GM10266 (cell line): ENCODE measurements at regions not wholly inside any gene's neighbourhood (a gene's known extent, or its start where the extent isn't known, plus 50 kb on each side); places are given as distances from the start of the nearest gene placed in this dataset.

Source experiments
- DNase-seq: peaks from one replicate; pipeline ENCODE4 v3.0.0; 2012; ENCODE audit errors: extremely low spot score
- CTCF ChIP-seq: IDR thresholded peaks from 2 replicates; pipeline ENCODE4 v1.5.1; 2012; ENCODE audit warnings: mild to moderate bottlenecking, low read depth; ENCODE audit not compliant: control insufficient read depth, insufficient read depth; ENCODE audit errors: missing control alignments

GRCh38 chr6:139858429-139858828, 484.0 kb upstream of the CITED2 start:
- TF ChIP-seq CTCF, result no peak
- no peak for DNase-seq

GRCh38 chr6:139857143-139857542, 482.7 kb upstream of the CITED2 start:
- TF ChIP-seq CTCF, result no peak
- DNase-seq, result no peak

GRCh38 chr6:139856562-139856961, 482.1 kb upstream of the CITED2 start:
- TF ChIP-seq CTCF, result no peak
- DNase-seq, result no peak

GRCh38 chr6:139855671-139856311, 481.3 kb upstream of the CITED2 start:
- no peak for DNase-seq
- TF ChIP-seq CTCF, result no peak

GRCh38 chr6:139853302-139853992, 479.0 kb upstream of the CITED2 start:
- TF ChIP-seq CTCF, result no peak

GRCh38 chr6:139852488-139853140, 478.2 kb upstream of the CITED2 start:
- no peak for DNase-seq
- TF ChIP-seq CTCF, result no peak

More at GRCh38 chr6:139853302-139853992, 479.0 kb upstream of the CITED2 start:
- DNase-seq, result no peak

- no peak for TF ChIP-seq CTCF
- DNase-seq, result no peak
Measured at GRCh38 chr6:139852067-139852466, 477.6 kb upstream of the CITED2 start.
